Thoracic aorta (tissue), 2 donors: ENCODE measurements at regions not wholly inside any gene's neighbourhood (a gene's known extent, or its start where the extent isn't known, plus 50 kb on each side); places are given as distances from the start of the nearest gene placed in this dataset.

Experiments
- ATAC-seq: fragments of 150-250 bp; one replicate; pipeline ENCODE4 v1.8.0; 2017; ENCODE audit warnings: low read depth; ENCODE audit not compliant: insufficient number of reproducible peaks, low FRiP score
- DNase-seq: peaks from one replicate; pipeline ENCODE4 v3.0.0-alpha.2; 2020; ENCODE audit warnings: low spot score
- H3K27ac ChIP-seq, 2 donors: fragments of 200-600 bp; sonication (generic); 1 replicate in 1 of 2; 2 replicates in 1 of 2; pipeline ENCODE4 v1.5.1; 2016; ENCODE audit warnings: mild to moderate bottlenecking in 2 of 2, moderate library complexity in 2 of 2
- H3K27me3 ChIP-seq: fragments of 200-600 bp; sonication (generic); replicated peaks from 2 replicates; pipeline ENCODE4 v1.6.0; 2016; ENCODE audit warnings: mild to moderate bottlenecking; ENCODE audit not compliant: insufficient read depth
- H3K36me3 ChIP-seq: fragments of 200-600 bp; sonication (generic); one replicate; pipeline ENCODE4 v1.5.1; 2016
- H3K4me1 ChIP-seq, 2 donors: fragments of 200-600 bp; sonication (generic); 1 replicate in 1 of 2; 2 replicates in 1 of 2; pipeline versions ENCODE4 v1.5.1 to v1.6.0; 2016; ENCODE audit warnings: low read depth in 2 of 2, mild to moderate bottlenecking in 1 of 2; ENCODE audit not compliant: control insufficient read depth in 1 of 2
- H3K4me3 ChIP-seq: fragments of 200-600 bp; sonication (generic); 2 replicates; pipeline ENCODE4 v1.5.1; 2016; ENCODE audit warnings: mild to moderate bottlenecking
- H3K9me3 ChIP-seq: fragments of 200-600 bp; sonication (generic); 2 replicates; pipeline ENCODE4 v1.5.1; 2016
- CTCF ChIP-seq: fragments of 200-600 bp; sonication (generic); IDR thresholded peaks from one replicate; pipeline ENCODE4 v1.5.1; 2019; ENCODE audit warnings: antibody characterized with exemption

DNA sequence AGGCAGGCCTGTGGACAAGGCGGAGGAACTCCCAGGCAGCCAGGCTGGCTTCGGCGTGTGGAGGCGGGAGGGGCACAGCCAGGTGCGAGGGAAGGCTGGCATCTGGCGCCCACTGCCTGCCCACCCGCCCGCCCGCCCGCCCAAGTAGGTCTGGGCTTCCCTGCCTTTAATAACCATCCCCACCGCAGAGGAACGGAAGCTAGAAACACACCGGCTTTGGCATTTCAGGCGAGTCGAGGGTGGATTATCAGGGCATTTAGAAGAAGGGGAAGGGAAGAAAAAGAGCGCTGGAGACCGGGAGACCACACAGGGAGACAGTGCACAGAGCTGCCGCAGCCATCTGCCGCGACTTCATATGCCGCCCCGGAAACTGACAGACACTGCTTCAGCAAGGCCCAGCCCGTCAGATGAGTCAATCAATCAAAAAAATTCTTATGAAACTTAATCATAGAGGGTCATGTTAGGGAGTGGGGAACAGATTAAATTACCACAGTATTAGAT, 199.7 kb downstream of the TSHZ3 start:
- Histone ChIP-seq H3K36me3 (no peaks in the 10 kb centered on the region), H3K27ac (no peak overlapping the region), H3K4me1 (no peaks in the 10 kb centered on the region), H3K9me3 (no peaks in the 10 kb centered on the region), H3K27me3 (no peaks in the 10 kb centered on the region), H3K4me3 (no peak overlapping the region)
- DNase-seq, result no peak
- no peak for TF ChIP-seq CTCF
- ATAC-seq, result no peak

GRCh38 chr19:31148671-31149070, 200.6 kb downstream of the TSHZ3 start:
- Histone ChIP-seq H3K27me3 (no peaks in the 10 kb centered on the region), H3K9me3 (no peaks in the 10 kb centered on the region), H3K36me3 (no peaks in the 10 kb centered on the region), H3K27ac (no peak overlapping the region), H3K4me1 (no peaks in the 10 kb centered on the region), H3K4me3 (no peak overlapping the region)
- no peak for DNase-seq
- TF ChIP-seq CTCF, result no peak
- ATAC-seq, result no peak

DNA sequence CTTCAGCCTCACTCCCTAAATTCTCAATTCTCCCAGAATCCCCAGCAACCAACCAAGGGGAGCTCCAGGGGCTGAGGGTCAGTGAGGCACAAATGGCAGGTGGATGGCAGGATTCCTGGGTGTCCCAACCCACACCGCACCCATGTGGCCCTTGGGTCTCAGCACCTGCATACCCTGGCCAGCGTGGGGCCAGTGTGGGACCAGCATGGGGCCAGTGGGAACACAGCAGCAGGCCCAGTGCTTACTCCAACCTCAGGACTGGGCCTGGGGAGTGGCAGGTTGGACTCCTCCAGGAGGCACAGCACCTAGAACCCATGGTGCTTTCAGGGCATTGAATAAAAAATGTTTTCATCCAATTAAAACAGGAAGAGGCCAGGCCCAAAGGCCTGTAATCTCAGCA, 202.0 kb downstream of the TSHZ3 start:
- DNase-seq (no peak), ATAC-seq (no peak)
- no peak for TF ChIP-seq CTCF
- no peaks in the 10 kb centered on the region for H3K4me1 ChIP-seq
- no peak overlapping the region for H3K4me3 ChIP-seq
- H3K36me3 ChIP-seq, result no peaks in the 10 kb centered on the region
- no peaks in the 10 kb centered on the region for H3K9me3 ChIP-seq
- no peaks in the 10 kb centered on the region for H3K27me3 ChIP-seq
- H3K27ac ChIP-seq, result no peak overlapping the region

GRCh38 chr19:31146546-31147183, 202.6 kb downstream of the TSHZ3 start:
- Histone ChIP-seq H3K9me3 (no peaks in the 10 kb centered on the region), H3K27me3 (no peaks in the 10 kb centered on the region), H3K27ac (no peak overlapping the region), H3K4me1 (no peaks in the 10 kb centered on the region), H3K36me3 (no peaks in the 10 kb centered on the region), H3K4me3 (no peak overlapping the region)
- ATAC-seq, result no peak
- TF ChIP-seq CTCF, result no peak
- no peak for DNase-seq

DNA sequence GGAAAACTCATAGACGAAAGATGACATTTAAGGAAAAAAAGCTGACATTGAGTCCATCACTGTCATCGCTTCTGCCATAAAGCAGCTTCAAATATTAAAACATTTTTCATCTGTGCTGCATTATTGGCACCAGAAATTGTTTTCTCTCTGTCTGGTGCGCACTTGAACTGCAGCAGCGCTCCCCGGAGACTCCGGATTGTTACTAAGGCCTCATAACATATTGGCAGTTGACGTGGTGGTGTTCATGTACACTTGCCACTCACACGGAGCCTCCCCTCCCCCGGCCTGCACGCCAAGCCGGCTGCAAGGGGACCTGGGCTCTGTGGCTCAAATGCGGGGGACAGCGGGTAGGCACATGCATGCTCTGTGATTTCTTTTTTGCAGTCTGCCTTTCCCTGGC, 203.2 kb downstream of the TSHZ3 start:
- ATAC-seq (no peak), DNase-seq (no peak)
- H3K27ac ChIP-seq, result no peak overlapping the region
- H3K4me1 ChIP-seq, result no peaks in the 10 kb centered on the region
- no peaks in the 10 kb centered on the region for H3K27me3 ChIP-seq
- H3K4me3 ChIP-seq, result no peak overlapping the region
- no peak for TF ChIP-seq CTCF
- H3K36me3 ChIP-seq, result no peaks in the 10 kb centered on the region
- no peaks in the 10 kb centered on the region for H3K9me3 ChIP-seq
